H9 (cell line): ENCODE measurements at regions not wholly inside any gene's neighbourhood (a gene's known extent, or its start where the extent isn't known, plus 50 kb on each side); places are given as distances from the start of the nearest gene placed in this dataset.

ENCODE experiments used
- DNase-seq: peaks from one replicate; pipeline ENCODE4 v3.0.0-alpha.2; 2017
- H2AFZ ChIP-seq: one replicate; pipeline ENCODE4 v1.6.1; 2013; ENCODE audit warnings: mild to moderate bottlenecking, low read length, control low read depth, moderate library complexity
- H2AK5ac ChIP-seq: 2 replicates; pipeline ENCODE4 v1.6.1; 2013; ENCODE audit warnings: low read length, control low read depth, mixed read lengths; ENCODE audit not compliant: insufficient read length
- H2BK120ac ChIP-seq: one replicate; pipeline ENCODE4 v1.6.1; 2013; ENCODE audit warnings: low read depth, mild to moderate bottlenecking, low read length, control low read depth, inconsistent platforms; ENCODE audit not compliant: poor library complexity, severe bottlenecking
- H2BK12ac ChIP-seq: 2 replicates; pipeline ENCODE4 v1.6.1; 2013; ENCODE audit warnings: low read length, control low read depth, mixed read lengths, low read depth; ENCODE audit not compliant: insufficient read length
- H2BK15ac ChIP-seq: 2 replicates; pipeline ENCODE4 v1.6.1; 2013; ENCODE audit warnings: low read depth, low read length, control low read depth
- H2BK20ac ChIP-seq: one replicate; pipeline ENCODE4 v1.6.1; 2013; ENCODE audit warnings: low read depth, mild to moderate bottlenecking, low read length, control low read depth, inconsistent platforms; ENCODE audit not compliant: poor library complexity, severe bottlenecking
- H2BK5ac ChIP-seq: 2 replicates; pipeline ENCODE4 v1.6.1; 2013; ENCODE audit warnings: low read length, control low read depth, mixed read lengths; ENCODE audit not compliant: insufficient read length
- H3K14ac ChIP-seq: 2 replicates; pipeline ENCODE4 v1.6.1; 2013; ENCODE audit warnings: low read length, control low read depth; ENCODE audit not compliant: insufficient read depth
- H3K18ac ChIP-seq: 2 replicates; pipeline ENCODE4 v1.6.1; 2013; ENCODE audit warnings: low read depth, mild to moderate bottlenecking, mixed read lengths, low read length, control low read depth; ENCODE audit not compliant: insufficient read length
- H3K23ac ChIP-seq: 2 replicates; pipeline ENCODE4 v1.6.1; 2013; ENCODE audit warnings: low read length, control low read depth, mixed read lengths, low read depth; ENCODE audit not compliant: insufficient read length
- H3K23me2 ChIP-seq: 2 replicates; pipeline ENCODE4 v1.6.1; 2013; ENCODE audit warnings: low read depth, mild to moderate bottlenecking, mixed read lengths, low read length, control low read depth; ENCODE audit not compliant: insufficient read length, poor library complexity, severe bottlenecking
- H3K27ac ChIP-seq: 2 replicates; pipeline ENCODE4 v1.5.1; 2013; ENCODE audit warnings: low read length, control low read depth, mixed read lengths, low read depth; ENCODE audit not compliant: insufficient read length
- H3K27me3 ChIP-seq: 2 replicates; pipeline ENCODE4 v1.6.1; 2013; ENCODE audit warnings: low read length, control low read depth, inconsistent platforms; ENCODE audit not compliant: insufficient read depth
- H3K4ac ChIP-seq: 2 replicates; pipeline ENCODE4 v1.6.1; 2013; ENCODE audit warnings: low read depth, mild to moderate bottlenecking, control low read depth, inconsistent platforms, low read length, moderate library complexity
- H3K4me1 ChIP-seq: 2 replicates; pipeline ENCODE4 v1.6.1; 2013; ENCODE audit warnings: low read length, control low read depth, inconsistent platforms; ENCODE audit not compliant: insufficient read depth
- H3K4me2 ChIP-seq: 2 replicates; pipeline ENCODE4 v1.6.1; 2013; ENCODE audit warnings: low read length, control low read depth, mixed read lengths; ENCODE audit not compliant: insufficient read length, insufficient read depth
- H3K56ac ChIP-seq: 2 replicates; pipeline ENCODE4 v1.6.1; 2013; ENCODE audit warnings: low read depth, mild to moderate bottlenecking, mixed read lengths, low read length, control low read depth; ENCODE audit not compliant: insufficient read length
- H3K79me1 ChIP-seq: 2 replicates; pipeline ENCODE4 v1.6.1; 2013; ENCODE audit warnings: low read depth, mild to moderate bottlenecking, moderate library complexity, low read length, control low read depth, inconsistent platforms; ENCODE audit not compliant: insufficient read depth, poor library complexity, severe bottlenecking
- H3K79me2 ChIP-seq: 2 replicates; pipeline ENCODE4 v1.6.1; 2013; ENCODE audit warnings: low read length, control low read depth, inconsistent platforms; ENCODE audit not compliant: insufficient read depth
- H3K9ac ChIP-seq: 2 replicates; pipeline ENCODE4 v1.6.1; 2013; ENCODE audit warnings: low read length, control low read depth, mixed read lengths; ENCODE audit not compliant: insufficient read length; ENCODE audit errors: extremely low read depth
- H3K9me3 ChIP-seq: one replicate; pipeline ENCODE4 v1.6.1; 2013; ENCODE audit warnings: low read depth, low read length, inconsistent platforms; ENCODE audit not compliant: control insufficient read depth
- H3T11ph ChIP-seq: one replicate; pipeline ENCODE4 v1.6.1; 2013; ENCODE audit warnings: mild to moderate bottlenecking, low read length, control low read depth, inconsistent platforms
- H4K20me1 ChIP-seq: one replicate; pipeline ENCODE4 v1.6.1; 2013; ENCODE audit not compliant: control insufficient read depth, insufficient read length, insufficient read depth
- H4K5ac ChIP-seq: 2 replicates; pipeline ENCODE4 v1.6.1; 2013; ENCODE audit warnings: low read depth, mild to moderate bottlenecking, mixed read lengths, low read length, control low read depth; ENCODE audit not compliant: insufficient read length
- H4K8ac ChIP-seq: replicated peaks from 2 replicates; pipeline ENCODE4 v1.6.1; 2013; ENCODE audit warnings: low read length, control low read depth, mixed read lengths, low read depth; ENCODE audit not compliant: insufficient read length
- H4K91ac ChIP-seq: 2 replicates; pipeline ENCODE4 v1.6.1; 2013; ENCODE audit warnings: low read depth, mild to moderate bottlenecking, moderate library complexity, mixed read lengths, low read length, control low read depth; ENCODE audit not compliant: insufficient read length
- H3K27ac Mint-ChIP-seq, 3 experiments: 2 replicates in 2 of 3; 3 replicates in 1 of 3; pipeline ENCODE4 v1.8.0; 2020 to 2021; ENCODE audit warnings: mixed read lengths in 3 of 3, mild to moderate bottlenecking in 1 of 3, moderate library complexity in 1 of 3
- H3K27me3 Mint-ChIP-seq: 2 replicates; pipeline ENCODE4 v1.8.0; 2021; ENCODE audit warnings: low read depth, mild to moderate bottlenecking, moderate library complexity, mixed read lengths
- H3K36me3 Mint-ChIP-seq, 3 experiments: 2 replicates in 2 of 3; 3 replicates in 1 of 3; pipeline ENCODE4 v1.8.0; 2020 to 2021; ENCODE audit warnings: low read depth in 3 of 3, mixed read lengths in 3 of 3; ENCODE audit not compliant: insufficient read depth in 1 of 3
- H3K4me1 Mint-ChIP-seq, 2 experiments: 2 replicates each; pipeline ENCODE4 v1.8.0; 2020; ENCODE audit warnings: mixed read lengths in 2 of 2
- H3K4me3 Mint-ChIP-seq, 2 experiments: 2 replicates in 1 of 2; 3 replicates in 1 of 2; pipeline ENCODE4 v1.8.0; 2020 to 2021; ENCODE audit warnings: mild to moderate bottlenecking in 2 of 2, mixed read lengths in 2 of 2, moderate library complexity in 1 of 2
- H3K9me3 Mint-ChIP-seq, 2 experiments: 2 replicates in 1 of 2; 3 replicates in 1 of 2; pipeline ENCODE4 v1.8.0; 2020; ENCODE audit warnings: mild to moderate bottlenecking in 2 of 2, mixed read lengths in 2 of 2, moderate library complexity in 1 of 2
- CTCF ChIP-seq: fragments of 200-600 bp; sonication (generic); conservative IDR thresholded peaks from 3 replicates; pipeline ENCODE4 v1.8.0; 2021; ENCODE audit warnings: antibody characterized with exemption, mild to moderate bottlenecking
- WGBS: extraction: QIAGEN DNeasy Blood & Tissue Kit; methylation state at CpG from one replicate; pipeline ENCODE4 v1.1.7; 2013; ENCODE audit warnings: missing lambda C conversion rate, low lambda C conversion rate, mixed read lengths; ENCODE audit not compliant: insufficient read length; ENCODE audit errors: extremely low coverage; 5-methylcytosine and 5-hydroxymethylcytosine counted together

- no peak overlapping the region for H3K4me2 ChIP-seq
- no peak overlapping the region for H2BK5ac ChIP-seq
- no peak for DNase-seq
- no peaks in the 10 kb centered on the region for H3K79me1 ChIP-seq
- no CpG with 5 or more reads among the region's 4 CpGs for WGBS
- H3K23me2 ChIP-seq, result no peaks in the 10 kb centered on the region
- H3K36me3 Mint-ChIP-seq, result 0 out of 7 replicates have a peak, but pooled peaks cover 0 to 2% (median 0%) of the 10 kb centered on the region in 3 experiments
- H3K14ac ChIP-seq, result no peak overlapping the region
- no peak for TF ChIP-seq CTCF
- no peak overlapping the region for H4K5ac ChIP-seq
- no peak overlapping the region for H2AK5ac ChIP-seq
- peaks cover 45 to 54% of the 10 kb centered on the region in 2 experiments for H3K9me3 Mint-ChIP-seq
- peaks cover 13% of the 10 kb centered on the region for H3K9me3 ChIP-seq
- H3K56ac ChIP-seq, result no peak overlapping the region
- no peaks in the 10 kb centered on the region for H3K27me3 ChIP-seq
- H3K4ac ChIP-seq, result no peak overlapping the region
- no peak overlapping the region for H3K23ac ChIP-seq
- no peak overlapping the region for H2BK12ac ChIP-seq
- H3K79me2 ChIP-seq, result no peaks in the 10 kb centered on the region
- H4K91ac ChIP-seq, result no peak overlapping the region
- no peak overlapping the region for H3T11ph ChIP-seq
- H3K4me1 ChIP-seq, result no peaks in the 10 kb centered on the region
- H2BK20ac ChIP-seq, result no peak overlapping the region
- H3K27ac Mint-ChIP-seq, result no peak overlapping the region
- H3K4me3 Mint-ChIP-seq, result no peak overlapping the region
- no peak overlapping the region for H2BK120ac ChIP-seq
- H2AFZ ChIP-seq, result no peak overlapping the region
- H3K18ac ChIP-seq, result no peak overlapping the region
- H2BK15ac ChIP-seq, result no peak overlapping the region
- no peaks in the 10 kb centered on the region for H3K27me3 Mint-ChIP-seq
- H4K20me1 ChIP-seq, result no peaks in the 10 kb centered on the region
- H3K9ac ChIP-seq, result no peak overlapping the region
- H4K8ac ChIP-seq, result no peak overlapping the region
- H3K27ac ChIP-seq, result no peak overlapping the region
- H3K4me1 Mint-ChIP-seq, result no peaks in the 10 kb centered on the region
These were observed 62.2 kb upstream of the SPANXD start for GRCh38 chrX:141760761-141761160.
